ENCODE measurements at regions not wholly inside any gene's neighbourhood (a gene's known extent, or its start where the extent isn't known, plus 50 kb on each side); places are given as distances from the start of the nearest gene placed in this dataset.

DNA sequence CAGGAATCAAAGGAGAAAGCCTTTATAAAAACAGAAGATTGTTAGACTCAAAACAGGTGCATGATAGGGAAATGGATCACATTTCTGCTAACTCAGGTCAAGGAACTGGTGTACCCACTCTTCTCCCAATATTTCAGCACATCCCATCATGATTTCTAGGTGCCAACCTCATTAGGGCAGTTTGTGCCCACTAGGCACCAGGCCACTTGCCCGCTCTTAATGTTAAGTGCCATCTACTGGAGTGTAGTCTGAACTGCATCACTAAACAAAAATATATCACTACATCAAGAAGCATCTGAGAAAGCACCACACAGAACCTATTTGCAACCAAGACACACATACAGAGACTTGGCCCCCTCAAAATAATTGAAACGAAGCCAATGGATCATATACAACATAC, 140.4 kb upstream of the GRID2 start:
- H3K4me1 ChIP-seq (ENCODE audit: insufficient read depth, low read length), result no peaks in the 10 kb centered on the region
- H3K27me3 ChIP-seq (ENCODE audit: insufficient read depth, low read length, poor library complexity, severe bottlenecking), result no peaks in the 10 kb centered on the region
- H3K4me3 ChIP-seq (ENCODE audit: low read length), result no peak overlapping the region
- ChIA-PET POLR2A (no interaction called here), CTCF (no interaction called here)
- Mint-ChIP-seq H3K27me3 (peaks cover 0 to 2% of the 10 kb centered on the region in 2 donors), H3K36me3 (no peaks in the 10 kb centered on the region), H3K9me3 (peaks cover 6 to 36% (median 11%) of the 10 kb centered on the region in 5 donors), H3K4me3 (no peak overlapping the region), H3K4me1 (no peaks in the 10 kb centered on the region), H3K27ac (no peak overlapping the region)
- no peak overlapping the region for H3K27ac ChIP-seq (ENCODE audit: low read depth, low read length)
- no peak for DNase-seq
- no peaks in the 10 kb centered on the region for H3K9me3 ChIP-seq (ENCODE audit: low read length)
- H3K36me3 ChIP-seq (ENCODE audit: insufficient read depth, low read length), result no peaks in the 10 kb centered on the region

DNA sequence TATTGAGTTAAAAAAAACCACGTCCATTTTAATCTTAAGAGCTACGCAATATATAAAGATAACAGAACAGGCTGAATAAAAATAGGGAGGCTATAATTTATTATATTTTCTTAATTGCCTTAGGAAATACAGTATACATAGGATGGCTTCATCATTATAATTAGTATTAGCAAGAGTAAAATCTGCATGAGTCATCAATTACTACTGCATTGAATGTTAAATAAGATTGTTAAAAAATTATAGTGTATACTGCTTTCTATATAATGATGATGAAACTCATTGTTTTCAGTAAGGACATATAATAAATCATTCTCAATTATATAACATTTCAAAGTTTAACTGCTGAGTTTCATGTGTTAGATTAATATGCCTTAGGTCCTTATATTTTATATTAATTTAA, 133.4 kb upstream of the GRID2 start:
- Mint-ChIP-seq H3K36me3 (no peaks in the 10 kb centered on the region), H3K4me1 (no peaks in the 10 kb centered on the region), H3K27me3 (no peaks in the 10 kb centered on the region), H3K4me3 (no peak overlapping the region), H3K9me3 (peaks cover 3 to 25% (median 7%) of the 10 kb centered on the region in 5 donors), H3K27ac (no peak overlapping the region)
- Histone ChIP-seq H3K27me3 (ENCODE audit: insufficient read depth, low read length, poor library complexity, severe bottlenecking) (no peaks in the 10 kb centered on the region), H3K36me3 (ENCODE audit: insufficient read depth, low read length) (no peaks in the 10 kb centered on the region), H3K4me3 (ENCODE audit: low read length) (no peak overlapping the region), H3K4me1 (ENCODE audit: insufficient read depth, low read length) (no peaks in the 10 kb centered on the region), H3K9me3 (ENCODE audit: low read length) (no peaks in the 10 kb centered on the region), H3K27ac (ENCODE audit: low read depth, low read length) (no peak overlapping the region)
- POLR2A ChIA-PET, result no interaction called here
- no peak for DNase-seq
- CTCF ChIA-PET, result no interaction called here

DNA sequence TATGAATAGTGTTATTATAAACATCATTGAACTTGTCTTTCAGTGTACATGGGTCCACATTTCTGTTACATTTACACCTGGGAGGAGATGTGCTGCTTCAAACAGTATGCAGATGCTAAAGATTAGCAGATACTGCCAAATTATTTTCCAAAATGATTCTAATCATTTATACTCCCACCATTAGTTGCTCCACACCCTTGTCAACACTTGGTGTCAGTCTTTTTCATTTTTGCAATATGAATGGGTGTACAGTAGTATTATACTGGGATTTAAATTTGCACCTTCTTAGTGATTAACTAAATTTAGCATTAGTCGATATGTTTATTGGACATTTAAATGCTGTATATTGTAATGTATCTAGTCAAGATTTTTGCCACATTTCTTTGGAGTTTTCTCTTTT, 131.6 kb upstream of the GRID2 start:
- CTCF ChIA-PET, result no interaction called here
- Mint-ChIP-seq H3K36me3 (no peaks in the 10 kb centered on the region), H3K4me3 (no peak overlapping the region), H3K4me1 (no peaks in the 10 kb centered on the region), H3K27ac (no peak overlapping the region), H3K27me3 (no peaks in the 10 kb centered on the region), H3K9me3 (peaks cover 3 to 24% (median 7%) of the 10 kb centered on the region in 5 donors)
- Histone ChIP-seq H3K9me3 (ENCODE audit: low read length) (no peaks in the 10 kb centered on the region), H3K4me1 (ENCODE audit: insufficient read depth, low read length) (no peaks in the 10 kb centered on the region), H3K27ac (ENCODE audit: low read depth, low read length) (no peak overlapping the region), H3K27me3 (ENCODE audit: insufficient read depth, low read length, poor library complexity, severe bottlenecking) (no peaks in the 10 kb centered on the region), H3K4me3 (ENCODE audit: low read length) (no peak overlapping the region), H3K36me3 (ENCODE audit: insufficient read depth, low read length) (no peaks in the 10 kb centered on the region)
- POLR2A ChIA-PET, result no interaction called here
- DNase-seq, result no peak

DNA sequence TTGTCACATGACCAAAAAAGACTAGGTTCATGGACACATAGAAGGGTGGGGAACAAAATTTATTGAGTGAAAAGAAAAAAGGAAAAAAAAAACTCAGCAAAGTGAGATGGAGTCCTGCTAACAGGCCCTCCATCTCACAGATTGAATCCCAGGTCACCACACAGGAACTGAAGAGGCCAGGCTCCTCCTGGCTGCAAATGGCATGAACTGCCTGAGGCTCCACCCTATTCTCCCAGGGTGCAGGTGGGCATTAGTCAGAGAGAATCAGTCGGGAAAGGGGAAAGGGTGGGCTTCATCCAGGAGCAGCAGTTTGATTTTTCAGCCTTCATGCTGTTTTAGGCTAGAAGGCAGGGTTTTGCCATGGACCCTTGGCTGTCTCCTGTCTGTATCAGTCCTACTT, 128.5 kb upstream of the GRID2 start:
- Histone ChIP-seq H3K27me3 (ENCODE audit: insufficient read depth, low read length, poor library complexity, severe bottlenecking) (no peaks in the 10 kb centered on the region), H3K4me3 (ENCODE audit: low read length) (no peak overlapping the region), H3K36me3 (ENCODE audit: insufficient read depth, low read length) (no peaks in the 10 kb centered on the region), H3K9me3 (ENCODE audit: low read length) (no peaks in the 10 kb centered on the region), H3K27ac (ENCODE audit: low read depth, low read length) (no peak overlapping the region), H3K4me1 (ENCODE audit: insufficient read depth, low read length) (no peaks in the 10 kb centered on the region)
- no peaks in the 10 kb centered on the region for H3K4me1 Mint-ChIP-seq
- ChIA-PET POLR2A (no interaction called here), CTCF (no interaction called here)
- peaks cover 0 to 25% (median 4%) of the 10 kb centered on the region in 5 donors for H3K9me3 Mint-ChIP-seq
- H3K36me3 Mint-ChIP-seq, result no peaks in the 10 kb centered on the region
- no peak overlapping the region for H3K27ac Mint-ChIP-seq
- no peaks in the 10 kb centered on the region for H3K27me3 Mint-ChIP-seq
- no peak overlapping the region for H3K4me3 Mint-ChIP-seq
- DNase-seq, result no peak

DNA sequence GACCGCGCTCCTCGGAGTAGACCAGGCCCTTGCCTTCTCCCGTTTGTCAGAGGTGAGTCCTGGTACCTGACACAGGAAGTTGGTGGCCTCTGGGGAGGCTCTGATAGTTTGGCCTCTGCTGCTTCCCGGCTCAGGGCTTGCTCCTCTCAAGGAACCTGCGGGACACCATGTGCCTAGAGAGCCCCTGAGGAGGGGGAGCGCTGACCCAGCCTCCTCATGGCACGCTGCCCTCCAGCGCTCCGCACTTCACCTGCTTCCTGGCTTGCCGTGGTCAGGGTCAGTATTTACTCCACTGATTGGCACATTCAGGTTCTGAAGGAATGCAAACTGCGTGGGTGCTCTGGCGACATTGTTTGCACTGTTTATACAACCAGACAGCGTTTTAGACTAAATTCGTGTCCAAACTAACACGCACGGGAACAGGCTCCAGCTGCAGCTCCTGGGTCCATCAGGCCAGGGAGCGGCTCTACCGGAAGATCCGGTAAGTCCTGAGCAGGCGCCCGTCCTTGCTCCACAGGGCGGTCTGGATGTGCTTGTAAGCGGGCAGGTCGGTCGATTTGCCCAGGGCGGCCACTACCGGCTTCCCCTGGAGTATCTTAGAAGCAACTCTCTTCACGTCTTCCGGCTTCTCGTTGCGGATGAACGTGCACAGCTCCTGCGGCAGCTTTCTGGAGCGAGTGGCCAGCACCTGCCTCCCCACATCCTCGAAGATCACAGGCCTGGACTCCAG, 121.6 kb upstream of the GRID2 start:
- H3K4me3 Mint-ChIP-seq, result no peak overlapping the region
- no peak for DNase-seq
- no peaks in the 10 kb centered on the region for H3K36me3 ChIP-seq (ENCODE audit: insufficient read depth, low read length)
- H3K27me3 ChIP-seq (ENCODE audit: insufficient read depth, low read length, poor library complexity, severe bottlenecking), result no peaks in the 10 kb centered on the region
- H3K4me3 ChIP-seq (ENCODE audit: low read length), result no peak overlapping the region
- no peak overlapping the region for H3K27ac ChIP-seq (ENCODE audit: low read depth, low read length)
- no peaks in the 10 kb centered on the region for H3K4me1 Mint-ChIP-seq
- no peaks in the 10 kb centered on the region for H3K27me3 Mint-ChIP-seq
- CTCF ChIA-PET, result no interaction called here
- no peaks in the 10 kb centered on the region for H3K4me1 ChIP-seq (ENCODE audit: insufficient read depth, low read length)
- no peak overlapping the region for H3K27ac Mint-ChIP-seq
- H3K9me3 Mint-ChIP-seq, result peaks cover 3 to 27% (median 11%) of the 10 kb centered on the region in 5 donors
- no peaks in the 10 kb centered on the region for H3K36me3 Mint-ChIP-seq
- POLR2A ChIA-PET, result no interaction called here
- no peaks in the 10 kb centered on the region for H3K9me3 ChIP-seq (ENCODE audit: low read length)

DNA sequence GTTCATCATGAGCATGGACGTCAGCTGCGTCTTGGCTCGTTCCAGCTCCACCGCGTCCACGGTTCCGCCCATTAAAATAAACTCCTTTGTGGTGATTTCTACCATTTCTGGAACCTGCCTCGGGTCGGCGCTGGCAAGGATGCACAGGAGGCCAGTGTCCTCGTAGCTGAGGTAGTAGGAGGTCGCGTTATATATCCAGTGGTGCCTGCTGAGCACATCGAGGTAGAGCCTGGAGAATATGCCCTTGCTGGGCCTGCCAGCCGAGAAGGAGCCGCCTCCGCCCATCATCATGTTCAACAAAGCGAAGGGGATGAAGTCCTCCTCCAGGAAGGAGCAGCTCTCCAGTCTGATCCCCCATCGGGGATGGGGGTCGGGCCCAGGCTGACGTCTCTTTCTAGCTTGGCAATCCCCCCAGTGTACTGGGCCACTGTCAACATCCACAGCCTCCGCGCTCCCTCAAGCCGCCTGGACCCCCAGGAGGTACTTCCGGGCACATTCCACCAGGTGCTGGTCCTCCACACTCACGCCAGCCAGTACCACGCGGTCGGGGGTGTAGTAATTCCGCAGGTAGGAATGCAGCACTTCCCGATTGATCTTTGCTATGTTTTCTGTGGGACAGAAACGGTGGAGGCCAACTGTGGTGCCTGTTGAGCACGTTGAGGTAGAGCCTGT, 120.9 kb upstream of the GRID2 start:
- Histone ChIP-seq H3K9me3 (ENCODE audit: low read length) (no peaks in the 10 kb centered on the region), H3K27ac (ENCODE audit: low read depth, low read length) (no peak overlapping the region), H3K36me3 (ENCODE audit: insufficient read depth, low read length) (no peaks in the 10 kb centered on the region), H3K27me3 (ENCODE audit: insufficient read depth, low read length, poor library complexity, severe bottlenecking) (no peaks in the 10 kb centered on the region), H3K4me1 (ENCODE audit: insufficient read depth, low read length) (no peaks in the 10 kb centered on the region), H3K4me3 (ENCODE audit: low read length) (no peak overlapping the region)
- no peak overlapping the region for H3K27ac Mint-ChIP-seq
- H3K4me1 Mint-ChIP-seq, result no peaks in the 10 kb centered on the region
- ChIA-PET CTCF (no interaction called here), POLR2A (no interaction called here)
- H3K36me3 Mint-ChIP-seq, result no peaks in the 10 kb centered on the region
- no peak for DNase-seq
- H3K4me3 Mint-ChIP-seq, result no peak overlapping the region
- H3K27me3 Mint-ChIP-seq, result no peaks in the 10 kb centered on the region
- peaks cover 3 to 30% (median 11%) of the 10 kb centered on the region in 5 donors for H3K9me3 Mint-ChIP-seq

DNA sequence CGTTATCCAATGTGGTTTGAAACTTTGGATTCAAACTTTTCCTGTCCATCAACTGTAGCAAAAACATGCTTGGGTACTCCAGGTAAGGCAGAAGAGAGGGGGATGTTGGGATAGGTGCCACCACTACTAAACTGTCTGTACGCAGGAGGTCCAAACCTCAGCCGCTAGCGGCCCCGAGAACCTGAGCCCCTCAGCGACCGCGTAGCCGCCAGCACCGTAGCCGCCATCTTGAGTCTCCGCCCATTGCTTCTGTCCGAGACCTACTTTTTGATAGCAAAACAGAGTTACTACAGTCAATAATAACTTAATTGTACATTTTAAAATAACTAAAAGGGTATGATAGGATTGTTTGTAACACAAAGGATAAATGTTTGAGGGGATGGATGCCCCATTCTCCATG, 119.9 kb upstream of the GRID2 start:
- Histone ChIP-seq H3K27me3 (ENCODE audit: insufficient read depth, low read length, poor library complexity, severe bottlenecking) (no peaks in the 10 kb centered on the region), H3K4me1 (ENCODE audit: insufficient read depth, low read length) (no peaks in the 10 kb centered on the region), H3K9me3 (ENCODE audit: low read length) (no peaks in the 10 kb centered on the region), H3K27ac (ENCODE audit: low read depth, low read length) (no peak overlapping the region), H3K36me3 (ENCODE audit: insufficient read depth, low read length) (no peaks in the 10 kb centered on the region), H3K4me3 (ENCODE audit: low read length) (no peak overlapping the region)
- H3K4me3 Mint-ChIP-seq, result no peak overlapping the region
- no peaks in the 10 kb centered on the region for H3K27me3 Mint-ChIP-seq
- H3K9me3 Mint-ChIP-seq, result peaks cover 3 to 32% (median 11%) of the 10 kb centered on the region in 5 donors
- POLR2A ChIA-PET, result no interaction called here
- CTCF ChIA-PET, result no interaction called here
- no peaks in the 10 kb centered on the region for H3K36me3 Mint-ChIP-seq
- H3K27ac Mint-ChIP-seq, result no peak overlapping the region
- no peaks in the 10 kb centered on the region for H3K4me1 Mint-ChIP-seq
- no peak for DNase-seq

DNA sequence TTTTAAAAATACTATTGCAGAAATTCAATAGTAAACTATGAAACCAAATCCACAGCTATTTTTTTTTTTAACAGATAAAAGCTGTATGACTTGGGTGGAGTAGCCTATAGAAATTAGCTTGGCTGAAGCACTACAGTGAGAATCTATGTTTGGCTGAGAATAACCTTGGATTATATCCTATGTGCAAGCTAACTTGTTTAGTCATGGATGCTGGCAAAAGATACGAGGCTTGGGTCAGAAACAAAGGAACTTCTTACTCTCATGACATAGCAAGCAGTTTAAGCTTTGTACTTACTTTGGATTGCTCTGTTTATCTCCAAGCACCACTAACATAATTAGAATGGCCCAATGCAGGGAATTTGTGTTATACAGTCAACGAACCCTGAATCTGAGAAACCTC, 119.2 kb upstream of the GRID2 start:
- H3K27ac Mint-ChIP-seq, result no peak overlapping the region
- no peaks in the 10 kb centered on the region for H3K36me3 Mint-ChIP-seq
- peaks cover 3 to 32% (median 10%) of the 10 kb centered on the region in 5 donors for H3K9me3 Mint-ChIP-seq
- Histone ChIP-seq H3K27ac (ENCODE audit: low read depth, low read length) (no peak overlapping the region), H3K36me3 (ENCODE audit: insufficient read depth, low read length) (no peaks in the 10 kb centered on the region), H3K4me3 (ENCODE audit: low read length) (no peak overlapping the region), H3K27me3 (ENCODE audit: insufficient read depth, low read length, poor library complexity, severe bottlenecking) (no peaks in the 10 kb centered on the region), H3K4me1 (ENCODE audit: insufficient read depth, low read length) (no peaks in the 10 kb centered on the region), H3K9me3 (ENCODE audit: low read length) (no peaks in the 10 kb centered on the region)
- CTCF ChIA-PET, result no interaction called here
- no peak for DNase-seq
- H3K4me3 Mint-ChIP-seq, result no peak overlapping the region
- POLR2A ChIA-PET, result no interaction called here
- H3K27me3 Mint-ChIP-seq, result no peaks in the 10 kb centered on the region
- no peaks in the 10 kb centered on the region for H3K4me1 Mint-ChIP-seq

Data from CD8-positive, alpha-beta memory T cell (primary cell).